A549 (cell line): ENCODE measurements at regions not wholly inside any gene's neighbourhood (a gene's known extent, or its start where the extent isn't known, plus 50 kb on each side); places are given as distances from the start of the nearest gene placed in this dataset.

Experiments used
- BHLHE40 ChIP-seq: IDR thresholded peaks from 2 replicates; pipeline ENCODE4 v1.6.1; 2012; ENCODE audit warnings: low read depth, low read length, inconsistent platforms
- CHD2 ChIP-seq: fragments of 150-350 bp; IDR thresholded peaks from 2 replicates; pipeline ENCODE4 v1.6.1; 2014; ENCODE audit warnings: low read length; ENCODE audit not compliant: partially characterized antibody
- CTCF ChIP-seq: fragments of >200 bp; sonication (Bioruptor Twin); formaldehyde crosslinking; IDR thresholded peaks from 3 replicates; pipeline ENCODE4 v1.5.1; 2016
- MAX ChIP-seq: IDR thresholded peaks from 2 replicates; pipeline ENCODE4 v1.6.1; 2012
- MYC ChIP-seq: IDR thresholded peaks from 2 replicates; pipeline ENCODE4 v1.6.1; 2012; ENCODE audit warnings: mild to moderate bottlenecking, inconsistent platforms, low read length, improper control_type of control experiment, borderline replicate concordance
- POLR2A ChIP-seq: IDR thresholded peaks from 2 replicates; pipeline ENCODE4 v1.6.1; 2012; ENCODE audit warnings: mild to moderate bottlenecking, low read length
- POLR2AphosphoS2 ChIP-seq: conservative IDR thresholded peaks from 2 replicates; pipeline ENCODE4 v1.6.1; 2012; ENCODE audit warnings: low read length, improper control_type of control experiment, inconsistent platforms
- REST ChIP-seq: fragments of 200-600 bp; sonication (generic); IDR thresholded peaks from 2 replicates; pipeline ENCODE4 v1.6.1; 2016; ENCODE audit warnings: antibody characterized with exemption, mild to moderate bottlenecking, moderate library complexity

- TF ChIP-seq POLR2AphosphoS2, result no peak
- no peak for TF ChIP-seq MYC
- no peak for TF ChIP-seq REST
- TF ChIP-seq CTCF, result no peak
- no peak for TF ChIP-seq MAX
- no peak for TF ChIP-seq POLR2A
- no peak for TF ChIP-seq BHLHE40
- TF ChIP-seq CHD2, result no peak
These were observed 172.0 kb upstream of the B3GAT1 start for GRCh38 chr11:134584001-134584561.
